ENCODE measurements at regions not wholly inside any gene's neighbourhood (a gene's known extent, or its start where the extent isn't known, plus 50 kb on each side); places are given as distances from the start of the nearest gene placed in this dataset.
"Not testable (repeated sequence)": the region's sequence is repeated elsewhere in the genome, so short reads cannot be mapped to it uniquely, and the experiment has no call there.

DNA sequence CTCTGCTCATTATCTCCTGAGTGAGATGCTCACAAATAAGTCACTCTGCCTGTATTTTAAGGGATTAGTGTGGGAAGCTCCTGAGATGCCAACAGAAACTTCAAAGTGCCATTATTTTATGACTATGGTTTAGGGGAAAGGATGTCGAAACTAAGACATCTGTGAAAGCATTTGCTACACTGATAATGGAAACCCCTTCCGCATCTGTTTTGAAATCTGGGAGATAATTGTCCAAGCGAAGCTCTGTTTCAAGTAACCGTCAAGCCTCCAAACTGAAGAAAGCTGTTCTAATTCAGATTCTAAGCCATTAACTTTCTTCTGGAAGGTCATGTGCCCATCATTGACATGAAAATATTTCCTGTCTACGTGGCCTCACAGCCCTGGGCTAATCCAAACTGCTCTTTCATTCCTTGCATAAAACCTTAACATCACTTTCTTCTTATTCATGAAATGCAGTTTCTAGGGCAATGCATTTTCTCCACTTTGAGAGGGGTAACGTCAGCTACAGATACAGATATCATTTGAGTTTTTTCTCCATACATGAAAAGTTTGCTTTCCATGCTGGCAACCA is 932.0 kb downstream of the C6orf118 start:
- no peak for DNase-seq (ENCODE audit: low read depth)

DNA sequence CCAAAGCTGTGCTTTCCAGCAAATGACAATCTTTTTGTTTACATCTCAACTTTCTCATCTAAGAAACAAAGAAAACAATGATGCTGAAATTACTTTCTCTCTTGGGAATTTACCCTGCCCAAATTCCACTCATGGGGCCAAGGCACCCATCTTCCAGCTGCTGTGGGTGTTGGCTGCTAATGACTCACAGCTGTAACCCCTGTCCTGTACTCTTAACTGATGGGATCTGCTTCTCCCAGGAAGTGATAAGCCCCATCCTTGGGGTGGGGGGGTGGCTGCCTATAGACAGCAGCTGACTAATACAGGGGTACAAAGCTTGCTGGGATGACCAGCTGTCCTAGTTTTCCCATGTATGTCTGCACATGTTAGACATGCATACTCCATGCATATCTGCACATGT is 938.6 kb downstream of the C6orf118 start:
- DNase-seq (ENCODE audit: low read depth): no peak

DNA sequence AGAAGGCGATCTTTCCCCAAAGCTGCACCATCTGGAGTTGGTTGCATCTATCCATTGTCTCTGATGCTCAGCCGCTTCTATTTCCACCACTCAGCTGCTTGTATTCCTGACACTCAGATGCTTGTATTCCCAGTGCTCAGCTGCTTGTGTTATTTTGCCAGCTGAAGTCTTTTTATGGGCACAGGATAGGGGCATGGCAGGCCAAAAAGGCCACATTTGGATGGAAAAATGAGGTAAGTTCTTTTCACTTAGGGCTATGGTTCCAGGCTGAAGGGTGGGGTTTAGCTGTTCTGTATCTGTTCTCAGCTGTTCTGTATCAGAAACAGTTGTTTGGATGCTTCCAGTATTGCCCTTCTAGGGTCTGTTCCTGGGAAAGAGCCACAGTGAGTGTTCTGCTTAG is 944.9 kb downstream of the QKI start:
- DNase-seq (ENCODE audit: low read depth): no peak

DNA sequence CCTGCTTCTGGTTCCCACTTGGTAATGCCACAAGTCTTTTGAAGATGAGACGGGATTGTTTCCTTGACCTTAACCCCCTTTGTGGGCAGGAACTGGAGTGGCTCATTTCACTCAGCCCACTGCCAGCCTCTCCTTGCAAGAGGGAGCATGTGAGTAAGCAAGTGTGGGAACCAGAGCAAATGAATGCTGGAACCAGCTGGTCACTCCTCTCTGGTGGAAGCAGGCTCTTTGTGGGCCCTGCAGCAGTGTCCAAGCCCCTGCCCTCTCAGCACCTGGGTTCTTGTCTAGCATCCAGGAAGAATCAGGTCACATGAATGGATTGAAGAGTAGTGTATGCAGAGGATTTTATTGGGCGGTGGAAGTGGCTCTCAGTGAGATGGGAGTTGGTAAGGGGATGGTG is 944.5 kb downstream of the QKI start:
- DNase-seq (ENCODE audit: low read depth): no peak

DNA sequence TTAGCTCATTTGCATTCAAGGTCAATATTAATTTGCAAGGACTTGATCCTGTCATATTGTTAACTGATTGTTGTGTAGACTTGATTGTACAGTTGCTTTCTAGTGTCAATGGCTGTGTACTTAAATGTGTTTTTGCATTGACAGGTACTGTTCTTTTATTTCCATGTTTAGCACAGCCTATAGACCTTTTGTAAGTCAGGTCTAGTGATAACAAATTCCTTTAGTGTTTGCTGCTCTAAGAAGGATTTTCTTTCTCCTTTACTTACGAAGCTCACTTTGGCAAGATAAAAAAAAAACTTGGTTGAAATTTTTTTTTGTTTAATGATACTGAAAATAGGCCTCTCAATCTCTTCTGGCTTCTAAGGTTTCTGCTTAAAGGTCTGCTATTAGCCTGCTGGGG is 942.3 kb downstream of the QKI start:
- DNase-seq (ENCODE audit: low read depth): no peak

DNA sequence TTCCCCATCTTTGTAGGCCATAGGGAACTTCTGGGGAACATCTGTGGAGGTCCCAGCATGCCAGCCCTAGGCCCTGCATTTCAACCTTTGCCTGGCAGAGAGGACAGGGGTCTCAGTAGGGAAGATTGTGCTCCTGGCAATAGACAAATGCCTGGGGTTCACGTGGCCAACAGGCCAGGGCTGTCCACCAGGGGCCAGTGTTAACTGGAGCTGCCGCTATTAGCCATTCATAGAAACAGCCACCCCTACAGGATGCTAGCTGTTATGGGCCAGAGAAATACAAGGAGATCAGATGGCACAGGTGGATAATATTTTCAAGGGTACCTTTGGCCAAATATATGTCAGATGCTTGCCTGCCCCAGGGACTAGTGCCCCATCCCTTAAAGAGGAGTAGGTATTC is 932.9 kb downstream of the QKI start:
- DNase-seq (ENCODE audit: low read depth): no peak

DNA sequence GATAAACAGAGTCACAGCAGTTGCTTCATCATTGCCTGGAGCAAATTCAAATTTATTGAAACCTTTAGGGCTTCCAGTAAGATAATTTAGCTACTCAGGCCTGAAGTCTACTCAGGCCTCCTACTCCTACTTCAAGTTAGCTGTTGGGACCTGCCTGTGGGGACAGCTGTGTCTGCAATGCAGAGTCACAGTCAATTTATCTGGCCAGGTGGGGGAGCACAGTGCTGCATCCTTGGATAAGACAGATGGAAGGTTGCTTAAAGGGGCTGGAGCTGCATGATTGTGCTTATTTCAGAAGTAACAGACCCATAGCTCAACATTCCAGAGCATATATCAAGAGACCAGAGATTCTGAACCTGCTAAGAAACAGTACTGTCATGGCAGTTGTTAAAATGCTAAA is 932.1 kb downstream of the QKI start:
- no peak for DNase-seq (ENCODE audit: low read depth)

DNA sequence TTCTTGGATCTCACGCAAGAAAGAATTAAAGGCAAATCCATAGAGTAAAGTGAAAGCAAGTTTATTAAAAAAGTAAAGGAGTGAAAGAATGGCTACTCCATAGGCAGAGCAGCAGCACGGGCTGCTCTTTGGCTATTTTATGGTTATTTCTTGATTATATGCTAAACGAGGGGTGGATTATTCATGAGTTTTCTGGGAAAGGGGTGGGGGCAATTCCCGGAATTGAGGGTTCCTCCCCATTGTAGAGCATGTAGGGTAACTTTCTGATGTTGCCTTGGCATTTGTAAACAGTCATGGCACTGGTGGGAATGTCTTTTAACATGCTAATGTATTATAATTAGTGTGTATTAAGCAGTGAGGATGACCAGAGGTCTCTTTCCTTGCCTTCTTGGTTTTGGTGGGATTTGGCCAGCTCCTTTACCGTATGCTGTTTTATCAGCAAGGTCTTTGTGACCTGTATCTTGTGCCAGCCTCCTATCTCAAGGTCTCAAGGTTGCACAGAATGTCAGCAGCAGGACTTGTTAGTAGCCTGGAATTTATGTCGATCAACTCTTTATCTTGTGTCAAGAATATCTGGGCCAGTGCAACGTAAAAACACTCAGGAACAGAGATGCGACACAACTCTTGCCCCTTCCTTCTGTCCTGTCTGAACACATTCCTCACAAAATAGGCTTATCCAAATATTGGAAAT is 931.4 kb downstream of the QKI start:
- DNase-seq (ENCODE audit: low read depth): no peak

DNA sequence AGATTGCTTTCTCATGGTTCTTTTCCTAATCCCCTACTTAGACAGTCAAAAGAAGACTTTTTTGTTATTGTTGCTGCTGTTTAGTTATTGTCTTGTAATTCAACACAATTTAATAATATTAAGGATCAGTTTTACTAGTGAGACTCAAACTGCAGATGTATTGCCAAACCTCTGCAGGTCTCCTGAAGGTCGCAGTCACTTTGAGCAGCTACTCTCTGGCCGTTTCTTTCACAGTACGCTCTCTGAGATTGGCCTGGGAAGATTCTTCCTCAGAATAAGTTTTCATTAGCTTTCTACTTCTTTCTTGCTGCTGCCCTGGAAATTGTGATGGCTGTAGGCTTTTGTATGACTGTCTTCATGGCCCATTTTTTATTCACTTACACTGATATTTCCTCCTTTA is 930.8 kb downstream of the QKI start:
- no peak for DNase-seq (ENCODE audit: low read depth)

DNA sequence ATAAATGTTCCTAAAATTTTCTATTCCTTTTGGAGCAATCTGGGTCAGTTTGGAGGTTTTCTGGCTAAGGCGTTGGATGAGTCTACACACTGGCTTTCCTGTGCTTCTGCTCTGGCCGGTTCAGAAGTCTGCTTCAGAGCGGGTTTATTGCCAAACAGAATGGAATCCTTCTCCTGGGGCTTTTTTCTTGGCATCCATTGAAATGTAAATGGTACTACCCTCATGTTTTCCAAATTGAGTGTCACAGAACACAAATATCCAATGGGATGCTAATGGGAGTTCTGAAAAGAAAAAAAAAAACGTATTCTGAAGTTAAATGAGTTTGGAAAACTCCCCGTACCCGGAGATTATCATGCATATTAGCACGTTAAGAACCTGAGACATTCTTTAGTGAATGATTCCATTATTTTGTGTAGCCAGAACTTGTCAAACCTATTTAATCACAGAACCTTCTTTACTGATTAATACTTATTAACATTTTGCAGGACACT is 930.3 kb downstream of the QKI start:
- DNase-seq (ENCODE audit: low read depth): no peak

DNA sequence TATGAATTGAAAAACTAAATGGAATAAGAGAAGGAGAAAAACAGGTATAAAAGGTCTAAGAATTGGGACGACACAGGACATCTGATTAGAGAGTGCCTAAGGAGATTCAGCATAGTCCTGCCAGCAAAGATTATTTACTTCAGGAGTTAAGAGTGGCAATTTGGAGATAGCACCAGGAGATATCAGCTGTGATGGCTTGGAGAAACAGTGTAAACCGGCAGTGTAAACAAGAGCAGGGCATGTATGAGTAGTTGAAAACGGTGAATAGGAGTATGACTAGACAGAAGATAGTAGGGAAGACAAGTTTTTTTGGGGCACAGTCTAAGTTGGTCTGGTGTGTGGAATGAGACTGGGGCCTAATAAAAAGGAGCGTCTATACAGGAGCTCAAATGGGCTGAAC is 924.9 kb downstream of the QKI start:
- not testable (repeated sequence) for DNase-seq (ENCODE audit: low read depth)

DNA sequence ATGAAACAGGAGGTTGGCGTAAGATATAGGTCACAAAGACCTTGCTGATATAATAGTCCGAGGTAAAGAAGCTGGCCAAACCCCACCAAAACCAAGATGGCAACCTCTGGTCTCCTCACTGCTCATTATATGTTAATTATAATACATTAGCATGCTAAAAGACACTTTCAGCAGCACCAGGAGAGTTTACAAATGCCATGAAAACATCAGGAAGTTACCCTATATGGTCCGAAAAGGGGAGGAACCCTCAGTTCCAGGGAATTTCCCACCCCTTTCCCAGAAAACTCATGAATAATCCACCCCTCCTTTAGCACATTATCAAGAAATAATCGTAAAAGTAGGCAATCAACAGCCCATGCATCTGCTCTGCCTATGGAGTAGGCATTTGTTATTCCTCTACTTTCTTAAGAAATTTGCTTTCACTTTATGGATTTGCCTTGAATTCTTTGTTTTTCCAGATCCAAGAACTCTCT is 923.4 kb downstream of the QKI start:
- DNase-seq (ENCODE audit: low read depth): no peak

DNA sequence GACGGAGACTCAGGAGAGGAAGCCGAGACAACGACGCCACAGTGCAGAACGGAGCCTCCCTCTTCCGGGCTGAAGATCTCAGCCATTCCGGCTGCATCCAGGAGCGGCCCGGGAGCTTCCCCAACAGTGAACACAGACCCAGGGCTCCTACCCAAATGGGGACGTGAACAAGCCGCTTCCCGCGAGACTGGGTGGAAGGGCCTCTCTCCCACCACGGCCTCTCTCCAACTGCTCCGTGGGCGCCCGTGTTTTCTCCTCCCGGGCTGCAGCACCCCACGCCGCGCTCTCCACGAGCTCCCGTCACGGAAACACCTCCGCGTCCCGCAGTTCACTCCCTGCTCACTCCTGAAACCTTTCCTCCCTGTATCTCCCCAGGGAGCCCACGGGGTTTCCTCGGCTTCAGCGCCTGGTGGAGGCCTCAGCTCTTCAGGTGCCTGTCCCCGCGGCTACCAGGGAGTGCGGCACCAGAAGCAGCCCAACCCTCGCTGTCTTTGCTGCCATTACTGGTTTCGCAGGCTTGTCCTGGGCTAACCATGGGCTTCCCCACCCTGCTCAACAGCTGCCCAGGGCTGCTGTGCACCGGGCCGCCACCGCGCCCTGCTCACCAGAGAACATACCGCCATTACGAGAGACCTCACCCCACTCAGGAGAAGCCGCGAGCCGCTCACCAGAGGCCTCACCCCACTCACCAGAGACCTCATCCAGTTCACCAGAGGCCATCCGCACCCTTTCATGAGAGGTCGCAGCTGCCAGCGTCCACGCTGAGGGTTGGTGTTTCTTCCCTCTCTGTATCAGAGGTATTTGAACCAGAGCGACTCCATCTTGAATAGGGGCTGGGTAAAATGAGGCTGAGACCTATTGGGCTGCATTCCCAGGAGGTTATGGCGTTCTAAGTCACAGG is 922.8 kb downstream of the QKI start:
- DNase-seq (ENCODE audit: low read depth): no peak

DNA sequence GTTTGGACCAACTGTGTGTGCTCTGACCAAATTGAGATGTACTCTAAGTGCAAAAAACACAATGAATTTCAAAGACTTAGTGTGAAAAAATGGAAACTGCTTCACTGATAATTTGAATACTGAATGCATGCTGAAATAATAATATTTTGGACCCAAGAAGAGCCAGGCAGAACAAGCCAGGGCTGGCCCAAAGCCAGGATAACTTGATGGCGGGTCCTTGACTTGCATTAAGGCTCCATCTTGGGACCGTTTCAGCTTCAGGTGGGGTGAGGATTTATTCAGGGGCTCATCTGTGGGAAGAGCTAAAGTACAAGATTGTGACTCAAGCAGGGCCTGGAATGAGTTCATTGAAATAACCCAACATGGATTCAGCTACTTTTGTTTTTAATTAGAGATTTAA is 921.9 kb downstream of the QKI start:
- DNase-seq (ENCODE audit: low read depth): no peak

DNA sequence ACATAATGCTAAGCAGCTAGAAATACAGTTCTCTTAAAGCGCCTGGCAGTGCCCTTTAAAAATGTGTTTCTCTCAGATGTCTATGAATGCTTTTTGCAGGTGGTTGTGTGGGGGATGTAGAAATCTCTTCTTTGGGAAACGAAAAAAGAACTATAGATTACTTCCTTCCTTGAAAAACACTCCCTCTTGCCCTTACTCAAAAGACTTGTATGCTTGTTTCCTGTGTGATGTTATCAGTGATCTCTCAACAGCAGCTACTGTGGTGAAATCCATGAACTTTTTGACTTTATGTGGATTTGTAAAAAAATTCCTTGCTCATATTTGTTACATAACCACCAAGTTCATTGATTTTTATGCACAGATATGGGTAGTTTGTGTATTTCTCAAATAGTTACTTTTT is 916.5 kb downstream of the QKI start:
- DNase-seq (ENCODE audit: low read depth): no peak

DNA sequence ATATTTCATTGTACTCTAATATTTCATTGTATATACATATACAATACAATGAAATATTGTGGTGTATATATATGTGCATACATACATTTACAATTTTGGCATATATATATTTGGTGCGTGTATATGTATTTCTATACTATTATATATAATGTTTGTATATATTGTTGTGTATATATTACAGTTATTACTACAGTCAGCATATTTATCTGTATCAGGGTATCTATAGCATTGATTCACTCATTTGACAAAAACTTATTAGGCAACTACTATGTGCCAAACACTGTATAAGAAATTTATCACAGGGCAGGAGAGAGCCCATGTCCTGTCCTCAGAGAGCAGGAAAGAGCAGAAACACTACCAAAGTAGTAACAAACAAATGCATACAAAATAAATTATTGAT is 910.6 kb downstream of the QKI start:
- DNase-seq (ENCODE audit: low read depth): no peak

DNA sequence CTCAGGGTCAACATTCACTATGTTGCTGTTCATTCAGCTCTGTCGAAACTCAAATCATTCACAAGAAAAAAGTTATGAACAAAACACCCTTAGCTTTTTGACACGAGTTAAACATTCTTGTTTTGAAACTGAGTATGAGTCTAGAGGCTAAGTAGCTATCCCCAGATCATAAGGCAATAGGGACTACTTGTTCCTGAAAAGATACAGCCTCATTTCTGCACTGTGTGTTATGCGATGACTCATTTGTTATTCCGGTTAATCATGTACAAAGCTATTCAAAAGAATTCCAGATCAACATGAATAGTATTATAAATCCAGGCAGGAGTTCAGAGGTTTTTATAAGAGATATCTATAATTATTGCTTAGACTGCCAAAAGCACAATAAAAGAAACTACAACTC is 908.0 kb downstream of the QKI start:
- DNase-seq (ENCODE audit: low read depth): peak; percentile 62

DNA sequence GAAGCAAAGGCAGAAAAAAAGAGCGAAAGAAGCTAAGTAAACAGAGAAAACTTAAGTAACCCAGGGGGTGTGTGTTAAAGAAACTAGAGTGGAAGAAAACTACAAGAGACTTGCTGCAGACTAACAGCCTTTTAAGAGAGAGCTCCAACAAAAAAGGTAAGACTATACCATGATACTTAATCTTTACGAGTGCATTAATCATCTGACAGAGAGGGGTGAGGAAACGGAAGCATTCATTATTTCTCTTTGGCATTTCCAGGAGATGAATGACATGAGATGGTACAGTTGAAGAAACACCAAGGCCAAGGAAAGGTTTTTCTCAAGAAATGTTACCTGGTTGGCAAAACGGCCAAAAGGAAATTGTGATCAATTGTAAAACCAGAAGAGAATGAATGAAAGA is 906.8 kb downstream of the QKI start:
- DNase-seq (ENCODE audit: low read depth): no peak

DNA sequence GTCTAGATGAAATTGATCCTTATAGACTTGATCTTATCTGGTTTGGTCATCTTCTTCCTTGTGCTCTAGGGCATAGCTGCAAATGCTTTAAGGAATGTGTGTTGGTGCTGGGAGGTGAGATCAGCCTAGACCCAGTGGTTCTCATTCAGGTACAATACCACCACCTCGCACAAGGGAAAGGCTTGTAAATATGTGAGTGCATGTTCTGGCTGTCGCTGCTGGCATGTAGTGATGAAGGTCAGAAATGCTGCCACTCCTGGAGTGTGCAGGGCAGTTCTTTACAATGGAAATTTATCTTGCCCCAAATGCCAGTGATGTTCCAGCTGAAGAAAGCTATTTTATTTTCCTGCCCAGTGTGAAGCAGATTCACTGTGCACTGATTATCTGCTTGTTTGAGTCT is 900.9 kb downstream of the QKI start:
- DNase-seq (ENCODE audit: low read depth): no peak

DNA sequence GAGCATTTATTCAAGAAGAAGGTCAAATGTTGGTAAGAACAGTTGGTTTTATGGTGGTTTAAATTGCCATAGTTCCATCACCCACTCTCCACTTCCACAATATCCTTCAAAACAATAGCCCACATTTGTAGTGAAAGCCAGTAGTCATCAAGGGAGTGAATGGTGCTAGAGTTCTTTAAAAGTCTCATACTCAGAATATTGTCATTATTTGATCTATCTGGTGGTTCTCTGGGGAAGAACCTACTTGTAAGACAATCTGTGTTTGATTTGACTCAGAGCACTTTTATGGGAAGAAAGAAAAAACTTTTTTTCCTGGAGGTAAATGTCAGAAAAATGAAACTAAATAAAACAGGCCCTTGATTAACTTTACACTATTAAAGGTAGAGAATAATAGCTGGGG is 893.8 kb downstream of the QKI start:
- DNase-seq (ENCODE audit: low read depth): no peak

DNA sequence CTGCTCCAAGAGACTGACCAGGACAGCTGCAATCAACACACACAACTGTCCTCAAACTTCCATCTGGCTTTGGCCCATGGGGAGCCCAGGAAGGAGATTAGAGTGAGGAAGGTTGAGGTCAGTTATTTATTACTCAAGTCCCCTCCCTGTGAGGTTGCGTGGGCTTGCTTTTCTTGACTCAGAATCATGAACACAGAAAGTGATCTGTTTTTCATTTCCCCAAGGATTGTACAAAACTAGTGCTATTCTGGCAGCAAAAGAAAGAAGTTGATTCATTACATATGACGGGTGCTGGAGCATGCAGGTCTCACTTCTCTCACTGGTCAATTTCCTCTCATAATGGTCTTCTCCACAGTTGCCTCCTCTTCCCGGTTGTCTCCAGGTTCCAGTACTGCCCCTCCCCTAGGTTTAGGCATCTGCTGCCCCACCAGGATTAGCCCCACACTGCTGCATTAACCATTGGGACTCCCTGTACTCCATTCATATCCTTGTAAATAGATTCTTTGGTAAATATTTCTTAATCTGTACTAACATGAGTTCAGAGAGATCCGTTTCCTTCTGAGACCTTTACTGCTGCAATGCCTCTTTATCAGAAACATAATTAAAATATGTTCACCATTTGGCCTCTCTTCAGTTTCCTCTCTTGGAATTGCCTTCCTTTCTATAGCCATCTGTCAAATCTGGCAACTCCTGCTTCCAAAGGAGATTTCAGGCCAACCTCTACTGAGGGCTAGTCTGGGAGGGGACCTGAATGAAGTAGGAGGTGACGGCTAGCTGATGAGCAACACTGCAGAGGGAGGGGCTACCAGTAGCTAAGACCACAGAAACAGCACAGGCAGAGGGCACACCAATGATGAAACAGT is 888.8 kb downstream of the QKI start:
- DNase-seq (ENCODE audit: low read depth): no peak

DNA sequence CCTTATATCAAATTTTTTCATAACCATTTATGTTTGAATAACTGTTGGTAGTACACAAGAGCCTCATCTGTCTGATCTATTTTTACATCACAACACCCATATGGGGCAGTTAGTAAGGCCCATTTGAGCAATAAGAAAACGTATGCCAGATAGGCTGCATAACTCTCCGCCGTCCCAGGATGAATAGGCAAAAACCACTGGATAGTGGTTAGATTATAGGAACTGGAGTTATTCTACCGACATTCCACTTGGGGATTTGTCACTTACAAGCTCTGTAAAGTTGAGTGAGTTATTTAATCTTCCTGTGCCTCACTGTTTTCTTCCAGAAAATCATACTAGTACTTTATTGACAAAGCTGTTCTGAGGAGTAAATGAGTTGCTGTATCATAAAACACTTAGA is 881.9 kb downstream of the QKI start:
- DNase-seq (ENCODE audit: low read depth): no peak

Measured in HS-5 (cell line).